Nephron (organoid): ENCODE measurements at regions not wholly inside any gene's neighbourhood (a gene's known extent, or its start where the extent isn't known, plus 50 kb on each side); places are given as distances from the start of the nearest gene placed in this dataset.

Source experiments
- H3K27ac Mint-ChIP-seq, 3 experiments: 2 replicates each; pipeline ENCODE4 v1.8.0; 2020; ENCODE audit warnings: mixed read lengths in 3 of 3, mild to moderate bottlenecking in 2 of 3, moderate library complexity in 1 of 3
- H3K27me3 Mint-ChIP-seq: 2 replicates; pipeline ENCODE4 v1.8.0; 2021; ENCODE audit warnings: low read depth, mild to moderate bottlenecking, moderate library complexity, mixed read lengths
- H3K36me3 Mint-ChIP-seq: 2 replicates; pipeline ENCODE4 v1.8.0; 2020; ENCODE audit warnings: low read depth, mixed read lengths
- H3K4me1 Mint-ChIP-seq: 2 replicates; pipeline ENCODE4 v1.8.0; 2020; ENCODE audit warnings: mixed read lengths
- H3K4me3 Mint-ChIP-seq, 3 experiments: 2 replicates each; pipeline ENCODE4 v1.8.0; 2020; ENCODE audit warnings: mild to moderate bottlenecking in 3 of 3, mixed read lengths in 3 of 3, moderate library complexity in 2 of 3
- H3K9me3 Mint-ChIP-seq: 2 replicates; pipeline ENCODE4 v1.8.0; 2020; ENCODE audit warnings: mixed read lengths
- TF ChIP-seq, protein P1 (sequence below), 3 experiments: fragments of 200-600 bp; sonication (generic); IDR thresholded peaks; one replicate each; pipeline ENCODE4 v1.5.0; 2021; ENCODE audit warnings: antibody characterized with exemption in 3 of 3; ENCODE audit not compliant: unreplicated experiment in 3 of 3

DNA sequence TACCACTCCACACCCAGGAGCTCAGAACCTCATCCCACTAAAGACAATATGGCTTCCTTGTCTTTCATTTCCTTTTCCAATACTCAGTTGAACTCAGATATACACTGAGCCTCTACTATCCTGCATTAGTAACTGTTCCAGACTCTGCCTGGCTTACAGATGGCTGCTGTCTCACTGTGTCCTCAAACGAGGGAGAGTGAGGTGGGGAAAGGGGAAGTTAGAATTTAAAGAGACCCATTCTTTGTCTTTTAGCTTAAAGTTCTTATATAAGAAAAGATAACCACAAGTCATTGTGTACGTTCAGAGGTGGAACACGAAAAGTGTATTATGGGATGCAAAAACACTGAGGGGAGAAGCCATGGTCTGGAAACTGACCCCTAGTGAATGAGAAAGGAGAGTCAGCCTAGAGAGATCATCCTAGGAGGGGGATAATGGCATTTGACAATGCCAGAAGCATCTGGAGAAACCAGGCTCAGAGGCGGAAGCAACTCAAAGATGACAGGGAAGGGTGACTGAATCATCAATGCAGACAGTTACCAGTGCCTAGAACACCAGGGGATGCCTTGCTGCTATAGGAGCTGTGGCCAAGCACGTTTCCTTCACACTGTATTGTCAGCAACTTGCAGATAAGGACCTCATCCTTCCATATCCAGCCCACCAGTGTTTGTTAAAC, 170.7 kb downstream of the CYRIA start:
- H3K9me3 Mint-ChIP-seq = no peaks in the 10 kb centered on the region
- H3K27me3 Mint-ChIP-seq = peaks cover 10% of the 10 kb centered on the region
- no peak overlapping the region for H3K4me3 Mint-ChIP-seq
- no peaks in the 10 kb centered on the region for H3K4me1 Mint-ChIP-seq
- TF ChIP-seq, protein P1, sequence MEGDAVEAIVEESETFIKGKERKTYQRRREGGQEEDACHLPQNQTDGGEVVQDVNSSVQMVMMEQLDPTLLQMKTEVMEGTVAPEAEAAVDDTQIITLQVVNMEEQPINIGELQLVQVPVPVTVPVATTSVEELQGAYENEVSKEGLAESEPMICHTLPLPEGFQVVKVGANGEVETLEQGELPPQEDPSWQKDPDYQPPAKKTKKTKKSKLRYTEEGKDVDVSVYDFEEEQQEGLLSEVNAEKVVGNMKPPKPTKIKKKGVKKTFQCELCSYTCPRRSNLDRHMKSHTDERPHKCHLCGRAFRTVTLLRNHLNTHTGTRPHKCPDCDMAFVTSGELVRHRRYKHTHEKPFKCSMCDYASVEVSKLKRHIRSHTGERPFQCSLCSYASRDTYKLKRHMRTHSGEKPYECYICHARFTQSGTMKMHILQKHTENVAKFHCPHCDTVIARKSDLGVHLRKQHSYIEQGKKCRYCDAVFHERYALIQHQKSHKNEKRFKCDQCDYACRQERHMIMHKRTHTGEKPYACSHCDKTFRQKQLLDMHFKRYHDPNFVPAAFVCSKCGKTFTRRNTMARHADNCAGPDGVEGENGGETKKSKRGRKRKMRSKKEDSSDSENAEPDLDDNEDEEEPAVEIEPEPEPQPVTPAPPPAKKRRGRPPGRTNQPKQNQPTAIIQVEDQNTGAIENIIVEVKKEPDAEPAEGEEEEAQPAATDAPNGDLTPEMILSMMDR (IDR thresholded peaks at IDR 0.05; ENCODE audit: unreplicated experiment in 3 of 3) = no peak
- no peaks in the 10 kb centered on the region for H3K36me3 Mint-ChIP-seq
- no peak overlapping the region for H3K27ac Mint-ChIP-seq

DNA sequence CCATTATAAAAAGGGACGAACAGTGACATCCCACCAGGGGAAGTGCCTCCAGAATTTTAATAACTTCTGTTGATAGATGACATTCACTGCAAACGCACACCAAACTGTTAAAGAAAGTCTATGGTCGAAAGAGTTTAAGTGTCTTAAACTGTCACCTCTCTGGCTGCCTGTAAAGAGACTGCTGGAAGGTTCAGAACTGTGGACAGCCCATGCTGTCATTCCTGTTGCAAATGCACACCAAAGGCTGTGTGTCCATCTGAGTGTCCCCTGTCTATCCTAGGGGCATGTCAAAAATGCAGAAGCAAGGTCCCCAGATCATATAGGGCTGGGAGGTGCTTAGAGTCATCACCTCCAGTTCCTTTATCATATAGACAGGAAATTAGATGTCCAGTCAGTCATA, 171.8 kb downstream of the CYRIA start:
- TF ChIP-seq, protein P1 (IDR thresholded peaks at IDR 0.05; ENCODE audit: unreplicated experiment in 3 of 3) = no peak
- Mint-ChIP-seq H3K4me3 (no peak overlapping the region), H3K27me3 (peaks cover 10% of the 10 kb centered on the region)

DNA sequence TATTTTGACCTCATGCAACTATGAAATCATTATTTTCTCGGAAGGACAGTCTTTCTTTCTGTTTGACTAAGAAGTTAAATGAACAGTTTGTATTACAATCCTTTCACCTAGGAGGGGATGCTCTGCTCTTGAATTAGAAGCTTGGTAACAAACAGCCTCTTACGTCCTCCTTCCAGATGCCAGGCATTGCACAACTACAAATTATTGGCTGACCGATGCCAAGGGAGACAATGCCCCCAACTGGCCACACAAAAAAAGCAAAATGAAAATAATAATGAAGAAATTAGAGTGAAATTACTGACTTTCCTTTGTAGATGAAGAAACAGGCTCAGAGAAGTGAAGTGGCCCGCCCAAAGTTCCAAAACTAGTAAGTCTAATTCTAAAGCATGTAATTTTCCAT, 177.9 kb downstream of the CYRIA start:
- H3K4me1 Mint-ChIP-seq = no peaks in the 10 kb centered on the region
- H3K27me3 Mint-ChIP-seq = peaks cover 10% of the 10 kb centered on the region
- H3K9me3 Mint-ChIP-seq = no peaks in the 10 kb centered on the region
- no peaks in the 10 kb centered on the region for H3K36me3 Mint-ChIP-seq
- no peak overlapping the region for H3K27ac Mint-ChIP-seq
- no peak overlapping the region for H3K4me3 Mint-ChIP-seq
- TF ChIP-seq, protein P1 (IDR thresholded peaks at IDR 0.05; ENCODE audit: unreplicated experiment in 3 of 3) = peak; percentile 42 to 57 (median 45)

More for the DNA sequence above, 171.8 kb downstream of the CYRIA start:
- Mint-ChIP-seq H3K9me3 (no peaks in the 10 kb centered on the region), H3K27ac (no peak overlapping the region), H3K4me1 (no peaks in the 10 kb centered on the region), H3K36me3 (no peaks in the 10 kb centered on the region)

DNA sequence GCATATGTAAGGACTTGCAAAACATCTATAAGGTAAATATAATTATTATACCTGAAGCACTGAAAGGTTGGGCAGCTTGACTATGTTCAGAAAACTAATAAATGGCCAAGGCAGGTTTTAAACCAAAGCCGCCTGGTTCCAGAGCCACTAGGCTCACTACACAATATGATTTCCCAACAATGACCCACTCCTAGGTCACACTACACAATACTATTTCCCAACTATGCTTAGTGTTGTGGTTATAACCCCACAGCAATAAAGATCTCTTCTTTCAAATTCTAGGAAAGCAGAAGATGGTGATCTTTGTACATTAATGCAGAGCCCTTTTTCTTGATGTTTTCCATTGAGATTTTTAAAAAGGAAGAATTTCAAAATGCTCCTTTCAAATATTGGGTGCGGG, 180.4 kb downstream of the CYRIA start:
- H3K36me3 Mint-ChIP-seq = no peaks in the 10 kb centered on the region
- TF ChIP-seq, protein P1 (IDR thresholded peaks at IDR 0.05; ENCODE audit: unreplicated experiment in 3 of 3) = no peak
- no peak overlapping the region for H3K27ac Mint-ChIP-seq
- H3K9me3 Mint-ChIP-seq = no peaks in the 10 kb centered on the region
- no peak overlapping the region for H3K4me3 Mint-ChIP-seq
- H3K4me1 Mint-ChIP-seq = no peaks in the 10 kb centered on the region
- peaks cover 4% of the 10 kb centered on the region for H3K27me3 Mint-ChIP-seq

DNA sequence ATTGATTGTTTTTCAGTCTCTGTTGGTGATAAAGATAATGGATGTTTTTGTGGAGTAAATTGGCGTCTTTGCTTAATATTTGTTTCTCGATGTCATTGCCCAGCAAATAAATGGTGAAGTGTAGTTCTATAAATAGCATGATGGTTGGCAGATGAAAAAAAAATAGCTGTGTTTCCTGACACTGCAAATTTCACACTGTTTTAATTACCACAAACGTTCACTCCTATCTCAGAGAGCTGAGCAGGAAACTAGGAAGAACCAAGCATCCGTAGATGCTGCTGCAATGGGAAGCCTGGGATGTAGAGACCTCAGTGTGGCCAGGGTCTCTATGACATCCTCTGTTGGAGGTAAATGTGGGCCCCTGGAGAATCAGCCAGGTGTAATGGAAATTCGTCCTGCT, 183.2 kb downstream of the CYRIA start:
- TF ChIP-seq, protein P1 (IDR thresholded peaks at IDR 0.05; ENCODE audit: unreplicated experiment in 3 of 3) = no peak
- peaks cover 2% of the 10 kb centered on the region for H3K27me3 Mint-ChIP-seq
- H3K9me3 Mint-ChIP-seq = no peaks in the 10 kb centered on the region
- H3K4me1 Mint-ChIP-seq = no peaks in the 10 kb centered on the region
- H3K4me3 Mint-ChIP-seq = peak overlapping the region in 1 of 3 experiments; percentile 7
- no peaks in the 10 kb centered on the region for H3K36me3 Mint-ChIP-seq
- H3K27ac Mint-ChIP-seq = peak overlapping the region in 2 of 3 experiments; percentile 71 to 86

DNA sequence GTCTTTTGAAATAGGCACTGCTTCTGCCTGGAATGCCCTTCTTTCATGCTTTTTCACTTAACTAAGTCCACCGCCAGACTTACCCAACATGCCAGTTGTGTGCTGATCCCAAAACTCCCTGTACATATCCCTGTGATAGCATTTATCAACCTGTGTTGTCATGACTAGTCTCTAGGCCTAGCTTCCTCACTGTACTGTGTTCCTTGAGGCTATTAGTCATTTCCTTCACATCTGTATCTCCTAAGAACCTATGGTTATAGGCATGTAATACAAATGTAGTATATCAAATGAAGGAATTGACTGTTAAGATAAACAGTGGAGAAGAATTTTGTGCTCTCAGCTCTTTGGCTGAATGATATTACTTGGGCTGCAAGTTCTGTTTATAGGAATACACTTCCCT, 184.3 kb downstream of the CYRIA start:
- TF ChIP-seq, protein P1 (IDR thresholded peaks at IDR 0.05; ENCODE audit: unreplicated experiment in 3 of 3) = no peak
- no peaks in the 10 kb centered on the region for H3K9me3 Mint-ChIP-seq
- H3K4me3 Mint-ChIP-seq = no peak overlapping the region
- H3K4me1 Mint-ChIP-seq = no peaks in the 10 kb centered on the region
- H3K36me3 Mint-ChIP-seq = no peaks in the 10 kb centered on the region
- peak overlapping the region in 1 of 3 experiments; percentile 24 for H3K27ac Mint-ChIP-seq
- no peaks in the 10 kb centered on the region for H3K27me3 Mint-ChIP-seq
